ENCODE measurements at regions not wholly inside any gene's neighbourhood (a gene's known extent, or its start where the extent isn't known, plus 50 kb on each side); places are given as distances from the start of the nearest gene placed in this dataset.
"Not testable (repeated sequence)": the region's sequence is repeated elsewhere in the genome, so short reads cannot be mapped to it uniquely, and the experiment has no call there.

DNA sequence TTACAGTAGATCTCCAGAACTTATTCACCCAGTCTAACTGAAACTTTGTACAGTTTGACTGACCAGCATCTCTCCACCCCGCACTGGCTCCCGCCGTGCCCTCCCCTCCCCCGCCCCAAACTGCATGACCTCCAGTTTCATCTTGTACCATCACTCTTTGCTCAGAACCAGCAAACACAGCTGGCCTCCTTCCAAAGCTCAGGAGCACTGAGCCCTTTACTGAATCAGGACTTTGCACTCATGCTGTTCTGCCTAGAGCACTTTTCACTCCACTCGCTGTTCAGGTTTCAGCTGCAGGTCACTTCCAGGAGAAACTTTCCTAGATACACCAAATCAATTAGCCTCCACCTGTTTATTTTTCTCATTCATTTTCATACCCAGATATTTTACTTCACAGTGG lies 455.3 kb upstream of the PDE3A start:
- no peak for DNase-seq (ENCODE audit: low spot score)

DNA sequence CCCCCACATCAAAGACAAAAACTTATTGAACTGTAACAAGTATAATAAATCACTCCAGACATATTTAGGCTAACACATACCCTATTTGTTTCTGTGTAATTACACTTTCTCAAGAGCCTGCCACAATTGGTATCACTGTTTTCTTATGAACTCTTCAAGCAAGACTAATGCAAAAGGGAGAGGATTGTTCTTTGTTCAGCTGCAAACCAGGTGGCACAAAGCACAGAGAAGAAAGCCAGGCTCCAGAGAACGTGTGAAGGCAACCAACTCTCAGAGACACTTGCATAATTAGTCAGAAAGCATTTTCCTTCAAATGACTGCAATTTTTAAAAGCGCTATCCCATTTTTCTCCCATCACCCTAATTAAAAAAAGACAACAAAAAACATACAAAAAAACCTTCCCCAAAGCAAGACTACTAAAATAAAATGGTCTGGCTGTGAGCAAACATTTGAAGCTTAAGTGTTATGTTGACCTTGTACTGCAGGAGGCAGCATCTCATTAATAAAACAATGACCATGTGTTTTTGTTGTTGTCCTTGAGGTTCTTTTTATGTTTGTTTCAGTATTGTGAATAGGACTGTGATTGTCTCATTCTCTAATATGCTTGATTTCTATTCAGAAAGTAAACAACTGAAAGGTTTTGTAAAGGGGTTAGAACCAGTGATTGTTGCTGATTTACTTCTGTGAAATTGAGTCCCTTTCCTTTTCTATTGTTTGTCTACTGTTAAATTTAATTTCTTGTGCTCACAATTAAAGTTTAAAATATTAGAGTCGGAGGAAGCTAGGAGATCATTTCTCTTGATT lies 452.7 kb upstream of the PDE3A start:
- DNase-seq (ENCODE audit: low spot score) = peak; percentile 33

DNA sequence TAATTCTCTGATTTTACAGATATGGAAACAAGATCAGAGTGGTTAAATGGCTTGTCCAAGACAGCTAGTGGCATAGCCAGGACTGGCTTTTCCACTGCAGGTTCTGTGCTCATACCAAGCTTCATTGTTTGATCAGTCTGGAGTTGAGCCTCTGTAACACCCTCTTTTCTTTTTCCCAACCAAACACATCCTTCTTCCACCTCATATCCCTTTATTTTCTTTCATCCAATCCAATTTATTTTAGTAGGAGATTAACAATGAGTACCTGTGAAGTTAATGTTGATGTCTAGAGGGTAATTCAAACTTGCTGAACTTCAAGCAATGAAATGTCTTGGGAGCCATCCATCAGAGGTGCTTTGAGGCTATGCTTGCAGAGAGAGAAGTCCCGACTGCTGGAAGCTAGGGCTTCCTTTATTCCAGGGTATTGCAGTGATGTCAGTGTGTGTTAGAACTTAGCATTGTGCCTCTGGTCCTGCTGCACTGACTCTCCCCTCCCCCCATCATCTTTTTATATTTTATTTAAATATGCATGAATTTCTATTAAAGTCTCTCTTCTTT lies 452.1 kb upstream of the PDE3A start:
- DNase-seq (ENCODE audit: low spot score) = no peak

DNA sequence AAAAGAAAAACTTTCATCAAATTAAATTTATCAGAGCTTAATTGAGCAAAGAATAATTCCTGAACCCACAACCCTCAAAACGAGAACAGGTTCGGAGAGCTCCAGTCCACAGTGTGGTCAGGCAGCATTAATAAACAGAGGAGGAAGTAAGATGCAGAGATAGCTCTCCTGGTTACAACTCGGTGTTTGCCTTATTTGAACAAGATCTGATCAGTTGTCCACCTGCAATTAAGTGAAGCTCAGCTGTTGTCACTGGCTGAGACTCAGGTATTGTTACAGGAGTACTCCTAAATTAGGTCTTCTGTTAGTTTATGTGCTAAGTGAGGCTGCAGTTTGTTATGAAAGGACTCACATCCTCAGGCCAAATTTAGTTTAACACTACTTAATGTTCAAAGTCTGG lies 451.4 kb upstream of the PDE3A start:
- no peak for DNase-seq (ENCODE audit: low spot score)

DNA sequence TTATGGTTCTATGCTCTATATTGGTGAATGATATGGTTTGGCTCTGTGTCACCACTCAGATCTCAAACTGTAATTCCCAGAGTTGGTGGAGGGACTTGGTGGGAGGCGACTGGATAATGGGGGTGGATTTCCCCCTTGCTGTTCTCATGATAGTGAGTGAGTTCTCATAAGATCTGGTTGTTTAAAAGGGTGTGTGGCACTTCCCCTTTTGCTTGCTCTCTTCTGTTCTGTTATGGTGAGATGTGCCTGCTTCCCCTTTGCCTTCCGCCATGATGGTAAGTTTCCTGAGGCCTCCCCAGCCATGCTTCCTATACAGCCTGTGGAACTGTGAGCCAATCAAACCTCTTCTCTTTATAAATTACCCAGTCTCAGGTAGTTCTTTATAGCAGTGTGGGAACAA lies 446.6 kb upstream of the PDE3A start:
- not testable (repeated sequence) for DNase-seq (ENCODE audit: low spot score)

DNA sequence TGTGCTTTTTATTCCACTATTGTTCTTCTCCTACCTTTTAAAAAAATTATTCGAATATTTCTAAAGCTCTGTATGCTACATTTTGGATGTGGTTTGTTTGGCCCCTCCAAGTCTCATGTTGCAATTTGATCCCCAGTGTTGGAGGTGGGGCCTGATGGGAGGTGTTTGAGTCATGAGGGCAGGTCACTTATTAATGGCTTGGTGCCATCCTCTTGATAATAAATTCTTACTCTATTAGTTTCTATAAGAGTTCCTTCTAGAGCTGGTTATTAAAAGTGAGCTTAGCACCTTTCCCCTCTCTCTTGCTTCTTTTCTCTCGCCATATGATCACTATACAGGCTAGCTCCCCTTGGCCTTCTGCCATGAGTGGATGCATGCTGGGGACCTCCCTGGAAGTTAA lies 445.6 kb upstream of the PDE3A start:
- DNase-seq (ENCODE audit: low spot score) = no peak

DNA sequence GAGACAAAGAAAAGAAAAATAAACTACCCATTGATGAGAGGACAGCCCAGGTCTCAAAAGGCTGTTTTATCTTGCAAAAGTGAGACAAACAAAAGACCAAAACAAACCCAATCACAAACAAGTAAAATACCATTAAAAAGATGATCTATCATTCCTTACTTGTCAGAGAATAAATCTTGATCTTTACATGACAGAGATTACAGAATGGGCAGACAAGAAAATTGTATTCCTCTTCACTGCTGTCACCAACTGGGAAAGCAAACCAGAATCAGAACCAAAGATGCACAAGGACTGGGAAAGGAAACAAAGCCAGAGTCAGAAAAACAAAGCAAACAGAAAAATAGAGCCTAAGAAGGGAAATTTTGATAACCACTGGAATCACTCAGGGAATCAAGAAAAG lies 444.0 kb upstream of the PDE3A start:
- no peak for DNase-seq (ENCODE audit: low spot score)

DNA sequence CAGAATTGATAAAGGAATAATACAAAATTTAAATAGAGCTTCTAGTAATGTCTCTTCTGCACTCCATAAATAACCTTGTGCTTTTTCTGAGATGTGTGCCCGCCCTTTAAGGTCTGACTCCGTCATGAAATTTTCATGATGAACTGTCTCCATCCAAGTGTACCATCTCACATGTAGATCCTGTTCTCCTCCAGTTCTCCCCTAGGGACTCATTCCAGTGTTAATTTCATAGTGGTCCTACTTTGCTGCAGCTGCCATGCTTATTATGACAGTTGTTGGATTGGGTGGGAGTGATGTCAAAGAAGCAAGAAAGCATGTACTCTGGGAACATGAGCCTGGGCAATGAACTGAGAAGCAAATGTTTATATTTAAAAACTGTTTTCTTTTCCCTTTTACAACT lies 442.5 kb upstream of the PDE3A start:
- DNase-seq (ENCODE audit: low spot score) = no peak

DNA sequence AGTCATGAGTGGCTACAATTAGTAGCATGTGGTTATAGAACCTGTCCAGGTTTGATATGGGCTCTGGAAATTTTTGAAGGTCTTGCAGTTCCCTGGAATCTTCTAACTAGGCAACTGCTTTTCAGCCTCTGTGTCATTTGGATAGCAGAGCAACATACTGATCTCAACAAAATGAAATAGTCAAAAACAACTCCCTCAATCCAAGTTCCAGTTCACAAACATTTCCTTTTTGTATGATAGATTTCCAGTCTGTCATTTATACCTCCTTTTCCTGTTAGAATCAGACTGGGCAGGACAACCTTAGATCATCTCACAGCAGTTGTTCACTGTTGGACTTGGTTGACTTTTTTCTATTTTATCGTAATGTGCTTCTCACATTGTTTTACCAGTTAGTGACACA lies 442.1 kb upstream of the PDE3A start:
- DNase-seq (ENCODE audit: low spot score) = no peak

DNA sequence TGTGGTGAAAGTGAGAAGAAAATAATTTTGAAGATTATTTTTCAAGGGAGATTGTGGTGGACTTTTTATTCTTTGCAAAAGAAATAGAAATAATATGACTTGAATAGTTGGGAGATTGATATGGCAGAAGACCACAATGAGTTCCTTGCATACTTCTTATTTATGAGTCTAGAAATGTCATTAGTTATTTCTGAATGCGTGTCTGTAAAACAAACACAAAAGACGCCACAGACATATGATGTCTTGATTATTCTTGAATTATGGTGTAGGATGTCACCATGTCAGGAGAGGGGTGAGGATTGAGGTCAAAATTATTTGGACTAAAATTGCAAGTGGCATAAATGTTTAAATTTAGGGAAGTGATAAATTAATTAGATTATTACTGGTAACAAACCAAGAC lies 440.7 kb upstream of the PDE3A start:
- no peak for DNase-seq (ENCODE audit: low spot score)

DNA sequence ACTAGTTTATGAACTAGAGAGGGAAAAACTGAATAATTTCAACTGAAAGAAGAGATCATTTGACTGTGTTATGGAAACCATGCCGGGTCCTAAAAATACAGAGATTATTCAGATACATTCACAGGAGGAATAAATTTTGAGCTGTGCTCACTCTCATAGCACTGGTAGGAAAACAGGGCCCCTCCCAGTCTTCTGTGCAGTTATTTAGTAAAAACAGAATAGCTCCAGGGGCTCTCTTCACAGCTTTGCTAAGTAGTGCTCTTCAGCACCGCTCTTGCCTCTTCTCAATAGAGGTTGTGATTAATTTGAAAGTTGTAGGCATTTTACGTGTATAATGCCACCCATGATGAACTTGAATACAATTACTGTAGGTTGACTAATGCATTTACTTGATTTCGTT lies 435.9 kb upstream of the PDE3A start:
- DNase-seq (ENCODE audit: low spot score) = no peak

DNA sequence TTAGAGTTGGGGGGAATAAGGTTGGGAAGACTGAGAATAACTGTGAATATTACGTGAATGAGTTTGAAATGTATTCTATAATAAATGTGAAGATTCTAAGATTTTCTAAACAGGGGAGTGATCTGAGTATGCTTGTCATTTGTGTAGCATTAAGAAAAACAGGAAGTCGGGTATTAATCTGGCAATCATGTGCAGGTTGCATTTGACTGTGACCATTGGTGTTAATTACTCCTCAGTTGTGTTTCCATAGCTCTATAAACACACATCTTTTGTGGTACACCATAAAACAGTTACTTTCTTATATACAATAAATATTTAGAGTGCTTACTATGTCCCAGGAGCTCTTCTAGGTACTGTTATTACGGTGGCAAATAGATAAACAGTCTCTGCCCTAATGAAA lies 434.4 kb upstream of the PDE3A start:
- no peak for DNase-seq (ENCODE audit: low spot score)

DNA sequence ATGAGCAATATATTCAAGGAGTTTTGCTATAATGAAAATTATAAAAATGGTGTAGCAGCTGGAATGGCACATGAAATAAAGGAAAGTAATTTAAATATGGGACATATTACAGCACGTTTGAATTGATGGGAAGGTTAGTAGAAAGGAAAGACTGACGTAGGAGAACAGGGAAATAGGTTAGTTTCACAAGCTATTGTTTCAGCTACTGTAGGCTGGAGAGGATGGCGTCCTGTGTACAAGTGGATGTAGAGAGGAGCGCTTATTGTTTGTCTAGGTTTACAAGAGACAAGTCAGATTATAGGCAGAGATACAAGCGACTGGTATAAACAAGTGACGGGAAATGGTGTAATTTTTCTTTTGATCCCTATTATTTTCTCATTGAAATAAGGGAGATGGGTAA lies 431.2 kb upstream of the PDE3A start:
- DNase-seq (ENCODE audit: low spot score) = no peak

DNA sequence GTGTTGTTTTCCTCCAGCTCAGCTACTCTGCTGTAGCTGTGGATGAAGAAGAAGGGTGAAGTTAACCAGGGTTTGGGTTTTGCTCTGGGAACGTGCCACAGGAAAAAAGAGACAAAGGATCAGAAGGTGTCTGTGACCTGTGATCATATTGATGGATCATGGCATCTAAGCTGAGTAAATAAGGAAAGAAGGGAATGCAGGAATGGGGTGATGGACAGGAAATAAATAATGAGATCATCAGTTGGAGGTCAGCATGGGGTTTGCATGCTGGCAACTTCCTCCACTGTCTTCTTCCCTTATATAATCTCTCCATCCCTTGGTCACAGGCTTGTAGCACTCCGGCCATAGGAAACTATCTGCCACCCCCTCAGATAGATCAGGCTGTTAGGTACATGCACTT lies 430.3 kb upstream of the PDE3A start:
- no peak for DNase-seq (ENCODE audit: low spot score)

DNA sequence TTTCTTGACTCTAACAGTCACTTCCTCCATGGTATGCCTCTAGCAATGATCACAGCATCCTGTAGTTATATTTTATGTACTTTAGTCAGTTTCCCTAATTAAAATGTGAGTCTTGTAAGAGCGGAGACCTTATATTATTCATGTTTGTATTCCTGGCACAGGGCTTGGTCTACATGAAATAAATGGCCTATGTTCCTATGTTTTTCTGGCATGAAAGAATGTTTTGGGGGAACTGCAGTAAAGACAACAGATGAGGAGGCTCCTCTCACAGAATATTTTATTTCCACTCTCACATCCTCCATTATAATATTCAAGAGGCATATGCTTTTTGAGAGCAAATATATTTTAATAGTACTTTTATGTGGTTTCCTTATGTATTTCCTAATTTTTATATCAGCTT lies 429.8 kb upstream of the PDE3A start:
- DNase-seq (ENCODE audit: low spot score) = no peak

DNA sequence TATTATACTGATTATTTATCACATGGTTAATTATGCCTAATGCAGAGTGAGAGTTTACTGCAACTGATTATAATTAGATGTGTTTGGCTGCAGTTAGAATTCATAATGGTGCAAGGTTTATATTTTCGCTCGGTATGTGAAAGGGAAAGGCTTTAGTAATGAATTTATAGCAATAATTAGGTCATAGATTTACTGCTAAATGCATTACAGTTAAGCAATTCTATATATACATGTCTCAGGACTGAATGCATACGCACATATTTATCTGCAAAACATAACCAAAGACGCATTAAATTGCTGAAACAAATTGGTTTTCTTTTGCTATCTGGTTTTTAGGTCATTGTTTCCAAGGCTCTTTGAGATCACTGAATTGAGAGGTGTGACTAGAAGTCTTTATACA lies 428.1 kb upstream of the PDE3A start:
- no peak for DNase-seq (ENCODE audit: low spot score)

DNA sequence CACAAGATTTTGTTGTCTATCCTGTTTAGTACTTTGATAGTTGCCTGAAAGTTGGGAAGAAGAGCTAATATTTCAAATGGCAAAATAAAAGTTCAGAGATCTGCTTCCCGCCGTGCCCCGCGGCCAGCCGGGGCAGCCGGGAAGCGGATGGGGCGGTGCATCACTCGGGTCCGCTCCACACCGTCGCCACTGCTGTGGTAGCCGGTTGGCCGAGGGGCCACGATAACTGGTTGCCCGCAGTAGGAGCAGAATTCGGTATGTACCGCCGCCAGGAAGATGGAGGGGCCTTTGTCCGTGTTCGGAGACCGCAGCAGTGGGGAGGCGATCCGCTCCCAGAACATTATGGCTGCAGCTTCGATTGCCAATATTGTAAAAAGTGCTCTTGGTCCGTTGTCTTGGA lies 427.2 kb upstream of the PDE3A start:
- no peak for DNase-seq (ENCODE audit: low spot score)

DNA sequence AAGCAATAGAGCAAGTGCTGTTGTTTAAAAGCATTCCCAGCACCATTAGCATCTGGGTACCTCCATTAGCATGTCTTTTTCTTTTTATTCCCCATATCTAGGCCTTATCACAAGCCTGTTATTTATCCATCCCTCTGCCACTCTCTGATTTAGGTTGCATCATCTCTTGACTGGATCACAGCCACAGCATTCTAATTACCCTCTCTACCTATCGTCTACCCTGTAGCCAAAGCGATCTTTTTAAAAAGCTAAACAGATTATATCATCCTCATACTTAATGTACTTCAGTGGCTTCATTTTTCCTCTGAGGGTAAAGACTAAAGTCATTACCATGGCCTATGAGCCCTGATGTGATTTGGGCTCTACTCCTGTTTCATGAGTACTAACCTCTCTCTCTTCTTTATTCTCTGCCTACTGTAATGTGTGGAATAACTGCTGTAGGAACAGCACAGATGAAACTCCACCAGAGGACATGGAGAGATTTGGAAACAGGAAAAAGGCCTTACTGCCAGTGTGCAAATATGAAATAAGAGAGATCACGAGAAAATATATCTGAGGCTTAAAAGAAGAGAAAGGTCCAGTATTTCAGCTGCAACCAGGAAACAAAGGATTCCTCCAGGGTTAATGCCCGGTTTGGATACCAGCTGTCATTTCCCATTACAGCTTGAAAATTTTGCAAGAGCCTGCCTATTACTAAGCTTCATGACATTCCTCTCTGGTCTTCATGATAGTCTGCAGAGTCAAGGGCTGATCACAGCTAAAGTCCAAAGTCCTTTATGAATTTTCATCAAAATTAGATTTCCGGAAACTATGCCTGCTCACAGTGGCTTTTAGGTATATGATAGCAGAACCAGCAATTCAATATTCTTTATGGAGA lies 422.5 kb upstream of the PDE3A start:
- DNase-seq (ENCODE audit: low spot score) = peak; percentile 44

DNA sequence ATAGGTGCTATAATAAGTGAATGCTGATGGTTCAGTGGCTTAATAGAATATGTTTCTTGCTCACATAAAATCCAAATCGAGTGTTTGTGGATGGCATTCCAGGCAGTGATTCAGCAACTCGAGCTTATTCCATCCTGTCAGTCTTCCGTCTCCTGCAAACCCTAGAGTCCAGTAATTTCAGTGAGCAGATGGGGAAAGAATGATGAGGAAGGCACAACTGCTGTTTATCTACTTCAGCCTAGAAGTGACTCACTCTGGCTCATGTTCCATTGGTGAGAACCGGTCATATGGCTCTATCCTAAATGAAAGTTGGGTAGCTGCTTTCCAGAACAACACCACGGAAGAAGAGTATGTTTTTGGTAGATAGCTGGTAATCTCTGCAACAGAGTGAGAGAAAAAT lies 421.8 kb upstream of the PDE3A start:
- peak; percentile 82 for DNase-seq (ENCODE audit: low spot score)

DNA sequence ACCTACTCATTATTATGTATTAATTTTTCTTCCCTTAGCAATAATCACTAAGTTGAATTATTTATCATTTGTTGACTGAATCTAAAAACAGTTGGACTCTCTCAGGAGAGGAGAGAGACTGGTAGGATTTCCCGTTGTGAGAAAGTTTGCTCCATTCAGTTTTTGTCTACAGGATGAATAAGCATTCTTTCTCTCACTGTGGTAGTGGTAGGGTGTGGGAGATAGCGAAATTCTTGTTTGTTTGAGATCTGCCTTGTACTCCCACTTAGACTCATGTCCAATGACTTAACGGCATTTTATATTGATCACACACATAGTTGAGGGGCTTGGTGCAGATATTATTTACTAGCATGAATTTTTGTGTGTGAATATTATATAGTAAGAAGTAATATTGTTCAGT lies 421.0 kb upstream of the PDE3A start:
- DNase-seq (ENCODE audit: low spot score) = no peak

DNA sequence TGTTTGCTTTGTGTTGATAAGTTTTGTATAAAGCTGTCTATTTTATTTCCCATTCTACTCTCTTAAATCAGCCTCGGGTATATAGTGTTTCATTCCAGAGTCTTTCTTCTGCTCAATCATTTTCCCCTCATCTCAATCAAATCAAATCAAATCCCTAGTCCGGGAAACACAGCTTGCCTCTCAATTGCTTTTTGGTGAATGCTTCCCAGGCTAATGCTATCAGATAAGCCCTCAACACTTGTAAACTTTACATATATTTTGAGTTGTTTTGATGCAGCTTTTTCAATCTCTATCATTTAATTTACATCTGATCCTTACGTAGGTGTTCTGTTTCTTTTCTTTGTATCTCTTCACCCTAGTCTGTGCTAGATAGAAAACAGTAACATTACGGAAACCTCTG lies 416.7 kb upstream of the PDE3A start:
- DNase-seq (ENCODE audit: low spot score) = no peak

DNA sequence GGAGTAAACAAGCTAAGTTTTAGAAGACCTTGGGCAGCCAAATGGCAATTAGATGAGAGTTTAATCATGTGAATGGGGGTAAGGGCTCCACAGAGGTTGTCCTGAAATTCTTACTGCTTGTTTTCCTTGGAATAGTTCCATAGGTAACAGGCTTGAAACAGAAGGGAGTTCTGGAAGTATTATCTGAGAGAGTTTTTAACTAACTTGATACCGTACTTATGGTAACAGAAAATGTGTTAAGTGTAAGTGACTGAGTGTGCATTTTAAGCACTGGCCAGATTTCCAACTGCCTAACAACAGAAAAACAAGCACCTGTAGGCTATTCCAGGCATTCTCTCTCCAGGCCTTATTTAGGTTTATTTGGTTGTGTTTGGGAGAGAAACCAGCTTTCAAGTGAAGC lies 414.6 kb upstream of the PDE3A start:
- DNase-seq (ENCODE audit: low spot score) = no peak

DNA sequence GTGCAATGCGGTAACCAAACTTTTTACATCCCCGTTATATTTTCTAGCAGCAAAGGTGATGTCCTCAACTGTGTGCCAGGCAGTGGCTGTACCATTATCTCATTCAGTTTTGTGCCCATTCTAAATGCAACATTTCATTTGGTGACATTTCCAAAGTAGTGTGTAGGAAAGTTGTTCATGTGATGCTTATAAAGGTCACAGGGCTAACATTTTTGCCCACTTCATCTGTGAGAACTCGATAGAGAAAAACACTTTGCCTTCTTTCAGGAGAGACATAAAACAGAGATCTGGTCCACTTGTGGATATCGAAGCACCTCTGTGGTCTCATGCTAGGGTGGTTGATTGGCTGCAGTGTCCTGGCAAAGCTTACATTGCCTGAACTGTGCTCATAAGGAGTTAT lies 414.2 kb upstream of the PDE3A start:
- DNase-seq (ENCODE audit: low spot score) = no peak
